Osteocyte (in vitro differentiated cells): ENCODE measurements at regions not wholly inside any gene's neighbourhood (a gene's known extent, or its start where the extent isn't known, plus 50 kb on each side); places are given as distances from the start of the nearest gene placed in this dataset.

Source experiments
- DNase-seq: peaks from one replicate; pipeline ENCODE4 v3.0.0; 2021; ENCODE audit warnings: mixed read lengths; ENCODE audit not compliant: unreplicated experiment; ENCODE audit errors: extremely low spot score
- H3K27ac Mint-ChIP-seq: one replicate; pipeline ENCODE4 v1.8.0; 2021; ENCODE audit warnings: mild to moderate bottlenecking, mixed read lengths; ENCODE audit not compliant: unreplicated experiment
- H3K27me3 Mint-ChIP-seq: one replicate; pipeline ENCODE4 v1.8.0; 2021; ENCODE audit warnings: mixed read lengths; ENCODE audit not compliant: unreplicated experiment
- H3K36me3 Mint-ChIP-seq: one replicate; pipeline ENCODE4 v1.8.0; 2021; ENCODE audit warnings: mixed read lengths; ENCODE audit not compliant: unreplicated experiment
- H3K4me1 Mint-ChIP-seq: one replicate; pipeline ENCODE4 v1.8.0; 2021; ENCODE audit warnings: mixed read lengths; ENCODE audit not compliant: unreplicated experiment
- H3K4me3 Mint-ChIP-seq: one replicate; pipeline ENCODE4 v1.8.0; 2021; ENCODE audit warnings: mild to moderate bottlenecking, moderate library complexity, mixed read lengths; ENCODE audit not compliant: unreplicated experiment
- H3K9me3 Mint-ChIP-seq: one replicate; pipeline ENCODE4 v1.8.0; 2021; ENCODE audit warnings: mixed read lengths; ENCODE audit not compliant: unreplicated experiment
- CTCF ChIP-seq: fragments of 200-600 bp; sonication (generic); IDR thresholded peaks from 2 replicates; pipeline ENCODE4 v1.5.0; 2021; ENCODE audit warnings: antibody characterized with exemption, mild to moderate bottlenecking, moderate library complexity

- no peak overlapping the region for H3K27ac Mint-ChIP-seq
- TF ChIP-seq CTCF = no peak
- H3K27me3 Mint-ChIP-seq = no peaks in the 10 kb centered on the region
- peaks cover 4% of the 10 kb centered on the region for H3K9me3 Mint-ChIP-seq
- no peak for DNase-seq
- H3K36me3 Mint-ChIP-seq = no peaks in the 10 kb centered on the region
- no peak overlapping the region for H3K4me3 Mint-ChIP-seq
- H3K4me1 Mint-ChIP-seq = no peaks in the 10 kb centered on the region
Observed at GRCh38 chr3:30167541-30168011, 438.8 kb upstream of the TGFBR2 start.

GRCh38 chr3:30169487-30169886 is 436.9 kb upstream of the TGFBR2 start:
- no peaks in the 10 kb centered on the region for H3K36me3 Mint-ChIP-seq
- no peak overlapping the region for H3K4me3 Mint-ChIP-seq
- TF ChIP-seq CTCF = no peak
- H3K27ac Mint-ChIP-seq = no peak overlapping the region
- no peaks in the 10 kb centered on the region for H3K4me1 Mint-ChIP-seq
- no peak for DNase-seq
- no peaks in the 10 kb centered on the region for H3K27me3 Mint-ChIP-seq
- H3K9me3 Mint-ChIP-seq = peaks cover 4% of the 10 kb centered on the region

GRCh38 chr3:30170681-30171438 is 435.5 kb upstream of the TGFBR2 start:
- Mint-ChIP-seq H3K27me3 (no peaks in the 10 kb centered on the region), H3K4me3 (no peak overlapping the region), H3K36me3 (no peaks in the 10 kb centered on the region), H3K9me3 (peaks cover 4% of the 10 kb centered on the region), H3K4me1 (no peaks in the 10 kb centered on the region), H3K27ac (no peak overlapping the region)
- no peak for DNase-seq
- no peak for TF ChIP-seq CTCF

- DNase-seq = no peak
- no peaks in the 10 kb centered on the region for H3K36me3 Mint-ChIP-seq
- H3K4me3 Mint-ChIP-seq = no peak overlapping the region
- H3K27me3 Mint-ChIP-seq = no peaks in the 10 kb centered on the region
- TF ChIP-seq CTCF = no peak
- no peak overlapping the region for H3K27ac Mint-ChIP-seq
- no peaks in the 10 kb centered on the region for H3K9me3 Mint-ChIP-seq
- no peaks in the 10 kb centered on the region for H3K4me1 Mint-ChIP-seq
Observed at GRCh38 chr3:30174357-30174756, 432.0 kb upstream of the TGFBR2 start.

GRCh38 chr3:30180310-30181177 is 425.9 kb upstream of the TGFBR2 start:
- H3K27ac Mint-ChIP-seq = no peak overlapping the region
- DNase-seq = no peak
- no peaks in the 10 kb centered on the region for H3K27me3 Mint-ChIP-seq
- H3K4me3 Mint-ChIP-seq = no peak overlapping the region
- no peaks in the 10 kb centered on the region for H3K4me1 Mint-ChIP-seq
- TF ChIP-seq CTCF = no peak
- H3K9me3 Mint-ChIP-seq = no peaks in the 10 kb centered on the region
- no peaks in the 10 kb centered on the region for H3K36me3 Mint-ChIP-seq
